Endothelial cell of umbilical vein (primary cell): ENCODE measurements at regions not wholly inside any gene's neighbourhood (a gene's known extent, or its start where the extent isn't known, plus 50 kb on each side); places are given as distances from the start of the nearest gene placed in this dataset.

Experiments
- POLR2A ChIP-seq: IDR thresholded peaks from 2 replicates; pipeline ENCODE4 v1.6.1; 2012; ENCODE audit warnings: low read depth, mild to moderate bottlenecking, control low read depth, low read length
- TF ChIP-seq, protein P1 (sequence below), 2 donors: IDR thresholded peaks; 1 replicate in 1 of 2; 2 replicates in 1 of 2; pipeline ENCODE4 v1.5.1; 2011; ENCODE audit warnings: low read length in 2 of 2, mild to moderate bottlenecking in 2 of 2, moderate library complexity in 2 of 2, control low read depth in 1 of 2, inconsistent platforms in 1 of 2, low read depth in 1 of 2; ENCODE audit not compliant: insufficient read depth in 1 of 2; ENCODE audit errors: extremely low read depth in 1 of 2

DNA sequence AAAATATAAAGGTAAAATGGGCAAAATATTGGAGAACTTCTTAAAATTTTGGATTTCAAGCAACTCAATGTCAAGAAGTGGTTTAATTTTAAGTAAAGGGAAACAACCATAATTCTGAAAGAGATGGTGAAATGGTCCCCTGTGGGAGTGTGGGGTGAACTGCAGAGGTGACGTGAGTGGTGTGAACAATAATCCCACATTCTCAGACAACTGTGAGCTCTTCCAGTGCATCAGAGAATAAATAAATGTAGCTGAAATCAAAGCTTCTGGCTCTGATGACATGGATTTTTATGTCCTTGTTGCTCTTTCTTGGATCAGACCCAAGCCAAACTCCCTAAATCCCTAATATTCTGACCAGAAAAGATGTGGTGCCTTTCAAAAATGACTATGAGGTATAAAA, 672.7 kb downstream of the ZEB2 start:
- TF ChIP-seq, protein P1, sequence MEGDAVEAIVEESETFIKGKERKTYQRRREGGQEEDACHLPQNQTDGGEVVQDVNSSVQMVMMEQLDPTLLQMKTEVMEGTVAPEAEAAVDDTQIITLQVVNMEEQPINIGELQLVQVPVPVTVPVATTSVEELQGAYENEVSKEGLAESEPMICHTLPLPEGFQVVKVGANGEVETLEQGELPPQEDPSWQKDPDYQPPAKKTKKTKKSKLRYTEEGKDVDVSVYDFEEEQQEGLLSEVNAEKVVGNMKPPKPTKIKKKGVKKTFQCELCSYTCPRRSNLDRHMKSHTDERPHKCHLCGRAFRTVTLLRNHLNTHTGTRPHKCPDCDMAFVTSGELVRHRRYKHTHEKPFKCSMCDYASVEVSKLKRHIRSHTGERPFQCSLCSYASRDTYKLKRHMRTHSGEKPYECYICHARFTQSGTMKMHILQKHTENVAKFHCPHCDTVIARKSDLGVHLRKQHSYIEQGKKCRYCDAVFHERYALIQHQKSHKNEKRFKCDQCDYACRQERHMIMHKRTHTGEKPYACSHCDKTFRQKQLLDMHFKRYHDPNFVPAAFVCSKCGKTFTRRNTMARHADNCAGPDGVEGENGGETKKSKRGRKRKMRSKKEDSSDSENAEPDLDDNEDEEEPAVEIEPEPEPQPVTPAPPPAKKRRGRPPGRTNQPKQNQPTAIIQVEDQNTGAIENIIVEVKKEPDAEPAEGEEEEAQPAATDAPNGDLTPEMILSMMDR (IDR thresholded peaks at IDR 0.05; ENCODE audit: extremely low read depth in 1 of 2, insufficient read depth in 1 of 2, low read depth in 1 of 2, low read length in 2 of 2), result no peak
- no peak for TF ChIP-seq POLR2A
